ENCODE measurements at regions not wholly inside any gene's neighbourhood (a gene's known extent, or its start where the extent isn't known, plus 50 kb on each side); places are given as distances from the start of the nearest gene placed in this dataset.

GRCh38 chr3:118433825-118434224 is 600.8 kb downstream of the IGSF11 start:
- no peak for DNase-seq (ENCODE audit: low spot score)
- no peak for TF ChIP-seq CTCF (IDR thresholded peaks at IDR 0.05)
- no peak overlapping the region for H3K27ac ChIP-seq

GRCh38 chr3:118435851-118436350 is 598.7 kb downstream of the IGSF11 start:
- H3K4me3 ChIP-seq = no peak overlapping the region
- H3K27ac ChIP-seq = no peak overlapping the region
- DNase-seq (ENCODE audit: low spot score) = no peak
- TF ChIP-seq CTCF (IDR thresholded peaks at IDR 0.05) = no peak

More at GRCh38 chr3:118433825-118434224, 600.8 kb downstream of the IGSF11 start:
- H3K4me3 ChIP-seq = no peak overlapping the region

DNA sequence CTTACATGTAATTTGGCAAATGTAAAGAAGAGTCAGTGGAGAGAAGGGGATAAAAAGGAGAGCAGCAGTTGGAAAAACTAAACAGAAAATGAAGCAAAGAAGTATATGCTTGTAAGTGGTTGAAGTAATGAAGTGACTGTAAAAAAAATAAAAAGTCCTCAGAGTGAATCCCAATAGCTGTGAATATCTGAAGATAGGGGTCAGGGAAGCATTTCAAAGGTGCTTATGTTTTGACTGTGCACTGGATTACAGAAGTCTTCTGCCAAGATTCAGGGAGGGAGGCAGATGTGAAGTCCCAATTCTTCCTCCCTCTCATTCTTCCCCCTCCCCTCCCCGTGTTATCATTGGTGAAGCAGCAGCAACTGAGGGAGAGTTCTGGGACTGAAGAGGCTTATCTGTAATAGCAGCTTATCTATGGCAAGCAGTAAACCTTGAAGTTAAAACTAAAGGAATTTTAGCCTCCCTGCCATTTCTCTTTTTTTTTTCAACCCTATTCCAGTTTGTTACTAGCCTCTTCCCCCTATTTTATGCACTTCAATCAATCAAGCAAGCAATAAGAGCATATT is 597.9 kb downstream of the IGSF11 start:
- no peak overlapping the region for H3K4me3 ChIP-seq
- TF ChIP-seq CTCF (IDR thresholded peaks at IDR 0.05) = no peak
- H3K27ac ChIP-seq = no peak overlapping the region
- no peak for DNase-seq (ENCODE audit: low spot score)

GRCh38 chr3:118445036-118445435 is 589.6 kb downstream of the IGSF11 start:
- no peak overlapping the region for H3K4me3 ChIP-seq
- no peak for DNase-seq (ENCODE audit: low spot score)
- H3K27ac ChIP-seq = no peak overlapping the region
- TF ChIP-seq CTCF (IDR thresholded peaks at IDR 0.05) = no peak

GRCh38 chr3:118447339-118447738 is 587.3 kb downstream of the IGSF11 start:
- Histone ChIP-seq H3K4me3 (no peak overlapping the region), H3K27ac (no peak overlapping the region)
- no peak for DNase-seq (ENCODE audit: low spot score)
- TF ChIP-seq CTCF (IDR thresholded peaks at IDR 0.05) = no peak

DNA sequence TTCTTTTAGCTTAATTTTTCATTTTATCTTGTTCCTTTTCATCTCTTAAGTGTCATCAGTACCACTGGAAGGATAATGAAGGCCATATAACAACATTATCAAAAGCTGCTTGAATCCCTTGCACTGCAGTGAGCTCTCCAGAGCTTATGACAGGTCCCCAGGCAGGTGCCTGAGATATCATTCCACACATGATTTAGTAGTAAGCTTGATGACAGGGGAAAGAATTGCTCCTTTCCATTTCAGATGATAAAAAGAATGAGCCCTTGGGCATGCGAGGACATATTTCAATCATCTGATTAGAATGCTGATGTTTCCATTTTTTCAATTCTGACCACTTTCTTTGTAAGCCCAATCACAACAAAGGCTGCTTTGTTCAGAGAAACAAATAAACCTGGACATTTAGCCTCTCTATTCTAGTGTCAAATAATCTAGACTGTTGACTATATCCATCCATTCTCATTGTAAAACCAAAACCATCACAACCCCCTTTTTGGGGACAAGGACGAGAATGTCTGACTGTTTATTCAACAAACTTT is 567.8 kb downstream of the IGSF11 start:
- H3K4me3 ChIP-seq = no peak overlapping the region
- TF ChIP-seq CTCF (IDR thresholded peaks at IDR 0.05) = no peak
- no peak overlapping the region for H3K27ac ChIP-seq
- no peak for DNase-seq (ENCODE audit: low spot score)

DNA sequence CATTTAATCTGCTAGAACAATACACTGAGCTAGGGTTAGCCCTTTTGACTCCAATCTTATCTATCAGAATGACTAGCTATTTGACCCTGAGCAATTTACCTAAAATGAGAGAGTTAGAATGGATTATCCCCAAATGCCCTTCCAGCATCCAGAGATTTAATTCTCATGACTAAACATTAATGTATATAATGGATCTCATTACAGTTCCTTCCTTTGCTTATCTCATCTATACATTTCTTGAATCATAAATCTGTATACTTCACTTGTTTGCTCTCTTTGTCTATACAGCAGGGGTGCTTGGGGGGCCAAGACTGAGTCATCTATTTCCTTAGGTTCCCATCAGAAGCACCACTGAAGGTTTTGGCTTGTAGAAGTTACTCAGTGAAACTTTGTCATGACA is 565.8 kb downstream of the IGSF11 start:
- Histone ChIP-seq H3K4me3 (no peak overlapping the region), H3K27ac (no peak overlapping the region)
- no peak for DNase-seq (ENCODE audit: low spot score)
- TF ChIP-seq CTCF (IDR thresholded peaks at IDR 0.05) = no peak

Measured in coronary artery (tissue), 2 donors.